ENCODE measurements at regions not wholly inside any gene's neighbourhood (a gene's known extent, or its start where the extent isn't known, plus 50 kb on each side); places are given as distances from the start of the nearest gene placed in this dataset.

GRCh38 chr4:132132433-132132832 lies 1016.7 kb upstream of the PCDH10 start:
- TF ChIP-seq POLR2A (IDR thresholded peaks at IDR 0.05) (no peak), CTCF (IDR thresholded peaks at IDR 0.05) (no peak)

All from right lobe of liver (tissue), 4 donors.